HEK293T (cell line): ENCODE measurements at regions not wholly inside any gene's neighbourhood (a gene's known extent, or its start where the extent isn't known, plus 50 kb on each side); places are given as distances from the start of the nearest gene placed in this dataset.

ENCODE experiments used
- ARNT ChIP-seq: fragments of 450-650 bp; IDR thresholded peaks from 2 replicates; pipeline ENCODE4 v1.6.1; 2017; ENCODE audit warnings: mild to moderate bottlenecking
- BHLHE40 ChIP-seq: fragments of 450-650 bp; IDR thresholded peaks from 2 replicates; pipeline ENCODE4 v1.6.1; 2016; ENCODE audit warnings: mild to moderate bottlenecking, moderate library complexity, borderline replicate concordance
- FOXA1 ChIP-seq: fragments of 450-650 bp; IDR thresholded peaks from 2 replicates; pipeline ENCODE4 v1.6.1; 2016; ENCODE audit warnings: mild to moderate bottlenecking
- FOXK2 ChIP-seq: fragments of 450-650 bp; IDR thresholded peaks from 2 replicates; pipeline ENCODE4 v1.6.1; 2016; ENCODE audit warnings: mild to moderate bottlenecking
- HDGF ChIP-seq: fragments of 450-650 bp; IDR thresholded peaks from 2 replicates; pipeline ENCODE4 v1.6.1; 2017; ENCODE audit warnings: antibody characterized with exemption, borderline replicate concordance
- LEF1 ChIP-seq: fragments of 450-650 bp; IDR thresholded peaks from 2 replicates; pipeline ENCODE4 v1.6.1; 2017; ENCODE audit warnings: mild to moderate bottlenecking, borderline replicate concordance
- SUZ12 ChIP-seq: fragments of 450-650 bp; IDR thresholded peaks from 2 replicates; pipeline ENCODE4 v1.6.1; 2016; ENCODE audit warnings: mild to moderate bottlenecking
- TARDBP ChIP-seq: fragments of 450-650 bp; IDR thresholded peaks from 2 replicates; pipeline ENCODE4 v1.6.1; 2016
- ZNF384 ChIP-seq: fragments of 450-650 bp; IDR thresholded peaks from 2 replicates; pipeline ENCODE4 v1.6.1; 2016
- TF ChIP-seq, protein P1 (sequence below): fragments of 450-650 bp; IDR thresholded peaks from 2 replicates; pipeline ENCODE4 v1.6.1; 2016

- TF ChIP-seq FOXA1 (no peak), BHLHE40 (no peak), HDGF (no peak), TARDBP (no peak), ZNF384 (no peak), ARNT (no peak), LEF1 (no peak), FOXK2 (no peak), SUZ12 (no peak)
- TF ChIP-seq, protein P1, sequence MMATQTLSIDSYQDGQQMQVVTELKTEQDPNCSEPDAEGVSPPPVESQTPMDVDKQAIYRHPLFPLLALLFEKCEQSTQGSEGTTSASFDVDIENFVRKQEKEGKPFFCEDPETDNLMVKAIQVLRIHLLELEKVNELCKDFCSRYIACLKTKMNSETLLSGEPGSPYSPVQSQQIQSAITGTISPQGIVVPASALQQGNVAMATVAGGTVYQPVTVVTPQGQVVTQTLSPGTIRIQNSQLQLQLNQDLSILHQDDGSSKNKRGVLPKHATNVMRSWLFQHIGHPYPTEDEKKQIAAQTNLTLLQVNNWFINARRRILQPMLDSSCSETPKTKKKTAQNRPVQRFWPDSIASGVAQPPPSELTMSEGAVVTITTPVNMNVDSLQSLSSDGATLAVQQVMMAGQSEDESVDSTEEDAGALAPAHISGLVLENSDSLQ: no peak
These were observed 95.2 kb upstream of the CST7 start for GRCh38 chr20:24853916-24854315.
